SK-N-SH treated with all-trans-retinoic acid at 6 μM for 48 hours (cell line): ENCODE measurements at regions not wholly inside any gene's neighbourhood (a gene's known extent, or its start where the extent isn't known, plus 50 kb on each side); places are given as distances from the start of the nearest gene placed in this dataset.

Source experiments
- ARNTL ChIP-seq: fragments of 450-650 bp; formaldehyde crosslinking; IDR thresholded peaks from 2 replicates; pipeline ENCODE4 v1.5.0; 2020; ENCODE audit warnings: low read depth, mild to moderate bottlenecking, moderate library complexity, borderline replicate concordance
- CSDC2 ChIP-seq: fragments of 250-450 bp; sonication (Bioruptor Pico); IDR thresholded peaks from 2 replicates; pipeline ENCODE4 v1.5.0; 2020; ENCODE audit warnings: mild to moderate bottlenecking, moderate library complexity
- GLIS3 ChIP-seq: fragments of 250-450 bp; sonication (Bioruptor Pico); IDR thresholded peaks from 2 replicates; pipeline ENCODE4 v1.5.0; 2020; ENCODE audit warnings: mild to moderate bottlenecking, moderate library complexity
- OSR1 ChIP-seq: fragments of 250-450 bp; sonication (Bioruptor Pico); IDR thresholded peaks from 2 replicates; pipeline ENCODE4 v1.8.0; 2022; ENCODE audit warnings: moderate library complexity, mild to moderate bottlenecking, inconsistent platforms
- TCF4 ChIP-seq: fragments of 250-450 bp; sonication (Bioruptor Pico); IDR thresholded peaks from 2 replicates; pipeline ENCODE4 v1.8.0; 2021; ENCODE audit warnings: mild to moderate bottlenecking, moderate library complexity, borderline replicate concordance
- ZC3H10 ChIP-seq: fragments of 250-450 bp; sonication (Bioruptor Pico); IDR thresholded peaks from 2 replicates; pipeline ENCODE4 v1.5.1; 2021; ENCODE audit warnings: mild to moderate bottlenecking, moderate library complexity
- ZFP3 ChIP-seq: fragments of 250-450 bp; sonication (Bioruptor Pico); IDR thresholded peaks from 2 replicates; pipeline ENCODE4 v1.5.0; 2020; ENCODE audit warnings: mild to moderate bottlenecking, moderate library complexity
- ZFP30 ChIP-seq: fragments of 450-650 bp; formaldehyde crosslinking; IDR thresholded peaks from 2 replicates; pipeline ENCODE4 v1.5.0; 2022; ENCODE audit warnings: mild to moderate bottlenecking, moderate library complexity
- ZNF565 ChIP-seq: fragments of 450-650 bp; formaldehyde crosslinking; conservative IDR thresholded peaks from 2 replicates; pipeline ENCODE4 v1.5.0; 2020; ENCODE audit warnings: low read depth, mild to moderate bottlenecking, moderate library complexity
- TF ChIP-seq, protein P1 (sequence below): fragments of 250-450 bp; sonication (Bioruptor Pico); IDR thresholded peaks from 2 replicates; pipeline ENCODE4 v1.5.1; 2020; ENCODE audit warnings: low read depth, mild to moderate bottlenecking, moderate library complexity
- TF ChIP-seq, protein P2 (sequence below): fragments of 250-450 bp; sonication (Bioruptor Pico); IDR thresholded peaks from 2 replicates; pipeline ENCODE4 v1.8.0; 2020; ENCODE audit warnings: mild to moderate bottlenecking, moderate library complexity, borderline replicate concordance
- TF ChIP-seq, protein P3 (sequence below): fragments of 250-450 bp; sonication (Bioruptor Pico); IDR thresholded peaks from 2 replicates; pipeline ENCODE4 v1.8.0; 2021; ENCODE audit warnings: low read depth, mild to moderate bottlenecking, moderate library complexity, borderline replicate concordance

DNA sequence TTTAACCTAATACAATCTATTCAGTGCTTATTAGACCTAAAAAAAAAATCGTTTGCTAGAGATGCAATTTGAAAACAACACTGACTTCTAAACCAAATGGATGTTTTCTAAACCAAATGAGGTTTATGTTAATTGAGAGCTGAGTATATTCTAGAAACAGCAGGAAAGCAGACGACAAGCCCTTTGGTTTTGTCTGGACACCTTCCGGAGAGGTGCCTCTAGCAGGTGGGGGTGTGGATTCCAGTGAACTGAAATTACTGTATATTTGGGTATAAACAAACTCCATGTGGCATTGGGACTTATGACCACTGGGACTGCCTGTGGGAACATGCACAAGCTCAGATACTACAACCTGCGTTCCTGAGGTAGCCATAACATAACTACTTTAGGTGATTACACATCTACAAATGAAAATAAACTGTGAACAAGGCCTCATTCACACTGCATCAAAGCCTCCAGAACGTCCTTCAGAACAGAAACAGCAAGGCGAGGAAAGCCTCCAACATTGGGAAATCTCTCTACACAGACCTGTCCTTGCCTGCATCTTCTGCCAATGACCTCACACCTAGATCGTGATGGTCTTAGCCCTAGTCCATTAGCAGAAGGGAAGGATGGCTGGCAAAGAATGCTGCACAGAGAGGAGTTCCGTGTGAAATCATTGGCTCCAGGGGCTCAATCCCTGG lies 206.8 kb upstream of the FOXQ1 start:
- TF ChIP-seq, protein P1, sequence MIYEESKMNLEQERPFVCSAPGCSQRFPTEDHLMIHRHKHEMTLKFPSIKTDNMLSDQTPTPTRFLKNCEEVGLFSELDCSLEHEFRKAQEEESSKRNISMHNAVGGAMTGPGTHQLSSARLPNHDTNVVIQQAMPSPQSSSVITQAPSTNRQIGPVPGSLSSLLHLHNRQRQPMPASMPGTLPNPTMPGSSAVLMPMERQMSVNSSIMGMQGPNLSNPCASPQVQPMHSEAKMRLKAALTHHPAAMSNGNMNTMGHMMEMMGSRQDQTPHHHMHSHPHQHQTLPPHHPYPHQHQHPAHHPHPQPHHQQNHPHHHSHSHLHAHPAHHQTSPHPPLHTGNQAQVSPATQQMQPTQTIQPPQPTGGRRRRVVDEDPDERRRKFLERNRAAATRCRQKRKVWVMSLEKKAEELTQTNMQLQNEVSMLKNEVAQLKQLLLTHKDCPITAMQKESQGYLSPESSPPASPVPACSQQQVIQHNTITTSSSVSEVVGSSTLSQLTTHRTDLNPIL (CRISPR knock-in tag): no peak
- TF ChIP-seq TCF4 (CRISPR knock-in tag) (no peak), ZC3H10 (CRISPR knock-in tag) (no peak), CSDC2 (CRISPR knock-in tag) (no peak), ZFP3 (CRISPR knock-in tag) (no peak), ZFP30 (CRISPR knock-in tag) (no peak), ARNTL (CRISPR knock-in tag) (no peak), ZNF565 (CRISPR knock-in tag) (no peak), OSR1 (CRISPR knock-in tag) (no peak), GLIS3 (CRISPR knock-in tag) (no peak)
- TF ChIP-seq, protein P2, sequence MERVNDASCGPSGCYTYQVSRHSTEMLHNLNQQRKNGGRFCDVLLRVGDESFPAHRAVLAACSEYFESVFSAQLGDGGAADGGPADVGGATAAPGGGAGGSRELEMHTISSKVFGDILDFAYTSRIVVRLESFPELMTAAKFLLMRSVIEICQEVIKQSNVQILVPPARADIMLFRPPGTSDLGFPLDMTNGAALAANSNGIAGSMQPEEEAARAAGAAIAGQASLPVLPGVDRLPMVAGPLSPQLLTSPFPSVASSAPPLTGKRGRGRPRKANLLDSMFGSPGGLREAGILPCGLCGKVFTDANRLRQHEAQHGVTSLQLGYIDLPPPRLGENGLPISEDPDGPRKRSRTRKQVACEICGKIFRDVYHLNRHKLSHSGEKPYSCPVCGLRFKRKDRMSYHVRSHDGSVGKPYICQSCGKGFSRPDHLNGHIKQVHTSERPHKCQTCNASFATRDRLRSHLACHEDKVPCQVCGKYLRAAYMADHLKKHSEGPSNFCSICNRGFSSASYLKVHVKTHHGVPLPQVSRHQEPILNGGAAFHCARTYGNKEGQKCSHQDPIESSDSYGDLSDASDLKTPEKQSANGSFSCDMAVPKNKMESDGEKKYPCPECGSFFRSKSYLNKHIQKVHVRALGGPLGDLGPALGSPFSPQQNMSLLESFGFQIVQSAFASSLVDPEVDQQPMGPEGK: no peak
- TF ChIP-seq, protein P3, sequence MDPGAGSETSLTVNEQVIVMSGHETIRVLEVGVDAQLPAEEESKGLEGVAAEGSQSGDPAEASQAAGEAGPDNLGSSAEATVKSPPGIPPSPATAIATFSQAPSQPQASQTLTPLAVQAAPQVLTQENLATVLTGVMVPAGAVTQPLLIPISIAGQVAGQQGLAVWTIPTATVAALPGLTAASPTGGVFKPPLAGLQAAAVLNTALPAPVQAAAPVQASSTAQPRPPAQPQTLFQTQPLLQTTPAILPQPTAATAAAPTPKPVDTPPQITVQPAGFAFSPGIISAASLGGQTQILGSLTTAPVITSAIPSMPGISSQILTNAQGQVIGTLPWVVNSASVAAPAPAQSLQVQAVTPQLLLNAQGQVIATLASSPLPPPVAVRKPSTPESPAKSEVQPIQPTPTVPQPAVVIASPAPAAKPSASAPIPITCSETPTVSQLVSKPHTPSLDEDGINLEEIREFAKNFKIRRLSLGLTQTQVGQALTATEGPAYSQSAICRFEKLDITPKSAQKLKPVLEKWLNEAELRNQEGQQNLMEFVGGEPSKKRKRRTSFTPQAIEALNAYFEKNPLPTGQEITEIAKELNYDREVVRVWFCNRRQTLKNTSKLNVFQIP (CRISPR knock-in tag): no peak
